ENCODE measurements at regions not wholly inside any gene's neighbourhood (a gene's known extent, or its start where the extent isn't known, plus 50 kb on each side); places are given as distances from the start of the nearest gene placed in this dataset.

GRCh38 chr2:111626037-111626864 is 257.7 kb downstream of the ANAPC1 start:
- Histone ChIP-seq H3K4me1 (peaks cover 0 to 16% (median 2%) of the 10 kb centered on the region in 4 donors), H3K27me3 (no peaks in the 10 kb centered on the region), H3K36me3 (no peaks in the 10 kb centered on the region), H3K9me3 (peaks cover 3 to 30% (median 16%) of the 10 kb centered on the region in 4 donors), H3K4me3 (no peak overlapping the region), H3K27ac (peak overlapping the region in 1 of 5 donors; percentile 34)
- DNase-seq: no peak
- intact Hi-C loops (cut with DNase I; ENCODE audit: low total_unique reads): no loop called here
- no peak for TF ChIP-seq POLR2AphosphoS5 (IDR thresholded peaks at IDR 0.05)
- TF ChIP-seq POLR2A (IDR thresholded peaks at IDR 0.05): no peak
- no peak for TF ChIP-seq CTCF (IDR thresholded peaks at IDR 0.05)
- TF ChIP-seq EP300 (IDR thresholded peaks at IDR 0.05): no peak
- WGBS, 5 donors: 91 to 96% (median 93%) methylated on average over 2 of the region's 2 CpGs

- DNase-seq: no peak
- TF ChIP-seq POLR2A (IDR thresholded peaks at IDR 0.05): no peak
- no peak for TF ChIP-seq EP300 (IDR thresholded peaks at IDR 0.05)
- no peak for TF ChIP-seq POLR2AphosphoS5 (IDR thresholded peaks at IDR 0.05)
- no peak for TF ChIP-seq CTCF (IDR thresholded peaks at IDR 0.05)
- Histone ChIP-seq H3K27me3 (no peaks in the 10 kb centered on the region), H3K4me3 (no peak overlapping the region), H3K27ac (no peak overlapping the region), H3K36me3 (no peaks in the 10 kb centered on the region), H3K4me1 (peaks cover 0 to 16% (median 2%) of the 10 kb centered on the region in 4 donors), H3K9me3 (peaks cover 3 to 30% (median 16%) of the 10 kb centered on the region in 4 donors)
- intact Hi-C loops (cut with DNase I; ENCODE audit: low total_unique reads): no loop called here
These were observed 257.2 kb downstream of the ANAPC1 start for GRCh38 chr2:111626865-111627163.

- WGBS, 5 donors: 88 to 92% (median 91%) methylated on average over 5 of the region's 5 CpGs
These were observed 256.7 kb downstream of the ANAPC1 start for GRCh38 chr2:111627256-111627655.

GRCh38 chr2:111628221-111628620 is 255.8 kb downstream of the ANAPC1 start:
- H3K9me3 ChIP-seq: peaks cover 3 to 30% (median 16%) of the 10 kb centered on the region in 4 donors
- H3K36me3 ChIP-seq: no peaks in the 10 kb centered on the region
- no peak for TF ChIP-seq POLR2AphosphoS5 (IDR thresholded peaks at IDR 0.05)
- no peak for DNase-seq
- H3K4me1 ChIP-seq: peaks cover 0 to 16% (median 2%) of the 10 kb centered on the region in 4 donors
- H3K4me3 ChIP-seq: no peak overlapping the region
- WGBS, 5 donors: 44 to 86% (median 83%) methylated on average over 1 of the region's 1 CpG
- H3K27ac ChIP-seq: no peak overlapping the region
- intact Hi-C loops (cut with DNase I; ENCODE audit: low total_unique reads): no loop called here
- H3K27me3 ChIP-seq: no peaks in the 10 kb centered on the region

More at GRCh38 chr2:111627256-111627655, 256.7 kb downstream of the ANAPC1 start:
- Histone ChIP-seq H3K9me3 (peaks cover 3 to 30% (median 16%) of the 10 kb centered on the region in 4 donors), H3K4me3 (no peak overlapping the region), H3K4me1 (peaks cover 0 to 16% (median 2%) of the 10 kb centered on the region in 4 donors), H3K27ac (no peak overlapping the region), H3K36me3 (no peaks in the 10 kb centered on the region), H3K27me3 (no peaks in the 10 kb centered on the region)
- DNase-seq: no peak
- intact Hi-C loops (cut with DNase I; ENCODE audit: low total_unique reads): no loop called here
- no peak for TF ChIP-seq POLR2AphosphoS5 (IDR thresholded peaks at IDR 0.05)
- no peak for TF ChIP-seq CTCF (IDR thresholded peaks at IDR 0.05)
- no peak for TF ChIP-seq POLR2A (IDR thresholded peaks at IDR 0.05)
- TF ChIP-seq EP300 (IDR thresholded peaks at IDR 0.05): no peak

- H3K36me3 ChIP-seq: no peaks in the 10 kb centered on the region
- no peaks in the 10 kb centered on the region for H3K27me3 ChIP-seq
- no peak for DNase-seq
- no peak overlapping the region for H3K27ac ChIP-seq
- H3K4me1 ChIP-seq: peaks cover 0 to 10% (median 0%) of the 10 kb centered on the region in 4 donors
- intact Hi-C loops (cut with DNase I; ENCODE audit: low total_unique reads): no loop called here
- no peak for TF ChIP-seq POLR2AphosphoS5 (IDR thresholded peaks at IDR 0.05)
- no peak for TF ChIP-seq EP300 (IDR thresholded peaks at IDR 0.05)
- no peak for TF ChIP-seq CTCF (IDR thresholded peaks at IDR 0.05)
- no peak for TF ChIP-seq POLR2A (IDR thresholded peaks at IDR 0.05)
- peaks cover 3 to 30% (median 16%) of the 10 kb centered on the region in 4 donors for H3K9me3 ChIP-seq
- WGBS, 5 donors: 92 to 99% (median 98%) methylated on average over 2 of the region's 2 CpGs
- no peak overlapping the region for H3K4me3 ChIP-seq
These were observed 254.0 kb downstream of the ANAPC1 start for GRCh38 chr2:111629983-111630382.

Measured in stomach (tissue), 8 donors.